Colonic mucosa (tissue), 4 donors: ENCODE measurements at regions not wholly inside any gene's neighbourhood (a gene's known extent, or its start where the extent isn't known, plus 50 kb on each side); places are given as distances from the start of the nearest gene placed in this dataset. TPM values are rescaled to one million over a fixed set of nuclear protein-coding genes. Genes with fewer than 3 reads are reported as not detected.

Source experiments
- DNase-seq: peaks from one replicate; pipeline ENCODE4 v3.0.0-alpha.2; 2020
- H3K27ac ChIP-seq: fragments of 200-600 bp; one replicate; pipeline ENCODE4 v1.8.0; 2021
- H3K27me3 ChIP-seq: fragments of 200-600 bp; one replicate; pipeline ENCODE4 v1.8.0; 2021
- H3K36me3 ChIP-seq: fragments of 200-600 bp; one replicate; pipeline ENCODE4 v1.8.0; 2021
- H3K4me1 ChIP-seq: fragments of 200-600 bp; one replicate; pipeline ENCODE4 v1.8.0; 2021; ENCODE audit warnings: mild to moderate bottlenecking
- H3K4me3 ChIP-seq: fragments of 200-600 bp; one replicate; pipeline ENCODE4 v1.8.0; 2021
- H3K9ac ChIP-seq, 2 donors: one replicate each; pipeline ENCODE4 v1.7.0; 2013; ENCODE audit warnings: control low read depth in 2 of 2, low read depth in 2 of 2, low read length in 2 of 2
- H3K9me3 ChIP-seq: fragments of 200-600 bp; one replicate; pipeline ENCODE4 v1.8.0; 2021
- CTCF ChIP-seq: fragments of 200-600 bp; IDR thresholded peaks from one replicate; pipeline ENCODE4 v1.8.0; 2022; ENCODE audit warnings: antibody characterized with exemption, mild to moderate bottlenecking
- intact Hi-C: fragments of 100-400 bp; cut with DNase I; formaldehyde crosslinking; loops from one replicate; pipeline ENCODE4 v1.14.1; 2022
- microRNA-seq: library from miRNA; unstranded; fragments of <30 nt; microRNA quantifications from one replicate; pipeline ENCODE4, GENCODE V29; 2019
- donor health status: healthy.
- donor health status: DM: no; HTN: no; CAD: no.
- donor health status: DM: no; HTN: no; CAD: no.

DNA sequence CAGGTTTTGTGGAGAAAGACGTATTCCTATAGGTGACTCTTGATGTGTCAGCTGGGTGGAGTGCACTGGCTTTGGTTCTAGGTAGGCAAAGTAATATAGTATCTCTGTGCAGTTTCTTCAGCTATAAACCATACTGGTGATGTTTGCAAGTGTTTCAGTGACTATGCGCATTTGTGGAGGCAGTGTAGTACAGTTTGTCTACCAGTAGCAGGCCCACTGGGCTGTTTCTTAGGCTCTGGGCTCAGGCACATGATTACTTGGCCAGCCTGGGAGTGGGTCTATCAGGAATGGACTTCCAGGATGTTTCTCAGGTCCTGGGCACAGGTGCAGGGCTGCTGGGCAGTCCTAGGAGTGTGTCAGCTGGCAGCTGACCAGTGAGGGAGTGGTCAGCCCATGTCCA is 51.9 kb upstream of the INTU start:
- no peaks in the 10 kb centered on the region for H3K27me3 ChIP-seq
- H3K9me3 ChIP-seq = no peaks in the 10 kb centered on the region
- no peak for DNase-seq
- H3K4me1 ChIP-seq = no peaks in the 10 kb centered on the region
- no peak overlapping the region for H3K4me3 ChIP-seq
- H3K36me3 ChIP-seq = no peaks in the 10 kb centered on the region
- H3K9ac ChIP-seq = no peak overlapping the region
- no peak overlapping the region for H3K27ac ChIP-seq
- TF ChIP-seq CTCF = no peak
- intact Hi-C loops = no loop called here

Small RNA genes in the stretch of these regions (microRNA-seq; reads per million reads assigned to microRNA genes)
- gene MIR2054 = not detected
